Immature natural killer cell (primary cell): ENCODE measurements at regions not wholly inside any gene's neighbourhood (a gene's known extent, or its start where the extent isn't known, plus 50 kb on each side); places are given as distances from the start of the nearest gene placed in this dataset.

Experiments used
- DNase-seq, 3 donors: peaks; one replicate each; pipeline ENCODE4 v3.0.0; 2022; ENCODE audit warnings: mixed read lengths in 1 of 3
- H3K27ac Mint-ChIP-seq, 6 donors: one replicate each; pipeline ENCODE4 v1.8.0; 2020; ENCODE audit warnings: mixed read lengths in 6 of 6, mild to moderate bottlenecking in 5 of 6, inconsistent platforms in 4 of 6, moderate library complexity in 3 of 6
- H3K27me3 Mint-ChIP-seq, 3 donors: one replicate each; pipeline ENCODE4 v1.8.0; 2020 to 2021; ENCODE audit warnings: low read depth in 3 of 3, mild to moderate bottlenecking in 3 of 3, mixed read lengths in 3 of 3, moderate library complexity in 3 of 3, inconsistent platforms in 1 of 3
- H3K36me3 Mint-ChIP-seq, 3 donors: one replicate each; pipeline ENCODE4 v1.8.0; 2020; ENCODE audit warnings: mixed read lengths in 3 of 3, inconsistent platforms in 2 of 3, mild to moderate bottlenecking in 2 of 3
- H3K4me1 Mint-ChIP-seq, 2 donors: one replicate each; pipeline ENCODE4 v1.8.0; 2020; ENCODE audit warnings: inconsistent platforms in 2 of 2, mild to moderate bottlenecking in 2 of 2, mixed read lengths in 2 of 2, moderate library complexity in 1 of 2
- H3K4me3 Mint-ChIP-seq, 5 donors: one replicate each; pipeline ENCODE4 v1.8.0; 2020; ENCODE audit warnings: mild to moderate bottlenecking in 5 of 5, mixed read lengths in 5 of 5, inconsistent platforms in 3 of 5, moderate library complexity in 3 of 5
- H3K9me3 Mint-ChIP-seq, 6 donors: one replicate each; pipeline ENCODE4 v1.8.0; 2020; ENCODE audit warnings: mild to moderate bottlenecking in 6 of 6, mixed read lengths in 6 of 6, inconsistent platforms in 4 of 6, moderate library complexity in 3 of 6

- no peak overlapping the region for H3K4me3 Mint-ChIP-seq
- H3K4me1 Mint-ChIP-seq, result peaks cover 27 to 30% of the 10 kb centered on the region in 2 donors
- no peaks in the 10 kb centered on the region for H3K9me3 Mint-ChIP-seq
- peaks cover 11 to 21% (median 13%) of the 10 kb centered on the region in 3 donors for H3K36me3 Mint-ChIP-seq
- H3K27me3 Mint-ChIP-seq, result peaks cover 7 to 16% (median 8%) of the 10 kb centered on the region in 3 donors
- DNase-seq, result peak in 2 of 3 donors; percentile 9 to 34
- peak overlapping the region in 4 of 6 donors; percentile 23 to 64 (median 58) for H3K27ac Mint-ChIP-seq
Measured at GRCh38 chr14:50007123-50007903, 109.1 kb downstream of the VCPKMT start.

- peaks cover 0 to 8% (median 0%) of the 10 kb centered on the region in 3 donors for H3K27me3 Mint-ChIP-seq
- peak overlapping the region in 1 of 6 donors; percentile 49 for H3K27ac Mint-ChIP-seq
- peaks cover 16 to 17% of the 10 kb centered on the region in 2 donors for H3K4me1 Mint-ChIP-seq
- H3K36me3 Mint-ChIP-seq, result peaks cover 11 to 24% (median 13%) of the 10 kb centered on the region in 3 donors
- no peak for DNase-seq
- no peak overlapping the region for H3K4me3 Mint-ChIP-seq
- no peaks in the 10 kb centered on the region for H3K9me3 Mint-ChIP-seq
Measured at GRCh38 chr14:50008562-50008961, 107.8 kb downstream of the VCPKMT start.

- H3K4me3 Mint-ChIP-seq, result no peak overlapping the region
- H3K36me3 Mint-ChIP-seq, result peaks cover 11 to 24% (median 13%) of the 10 kb centered on the region in 3 donors
- peak overlapping the region in 2 of 6 donors; percentile 49 to 53 for H3K27ac Mint-ChIP-seq
- peaks cover 12 to 13% of the 10 kb centered on the region in 2 donors for H3K4me1 Mint-ChIP-seq
- H3K27me3 Mint-ChIP-seq, result peaks cover 0 to 4% (median 0%) of the 10 kb centered on the region in 3 donors
- no peak for DNase-seq
- no peaks in the 10 kb centered on the region for H3K9me3 Mint-ChIP-seq
Measured at GRCh38 chr14:50008974-50009373, 107.4 kb downstream of the VCPKMT start.

DNA sequence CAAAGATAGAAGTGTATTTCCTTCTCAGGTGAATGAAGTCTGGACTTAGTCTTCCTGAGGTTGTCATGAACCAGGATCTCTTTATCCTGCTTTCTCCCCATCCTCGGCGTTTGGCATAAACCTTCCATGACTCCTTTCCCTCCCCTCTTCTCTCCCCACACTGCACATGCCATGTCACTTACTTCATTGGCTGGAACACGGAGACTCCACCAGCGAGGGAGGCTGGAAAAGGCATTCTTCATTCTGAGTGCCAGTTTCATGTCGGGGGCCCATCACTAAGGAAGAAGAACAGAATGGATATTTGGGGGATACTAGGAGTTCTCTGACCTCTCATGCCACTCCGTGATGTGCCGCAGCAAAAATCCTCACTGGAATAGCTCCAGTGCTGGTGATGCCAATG lies 105.6 kb downstream of the VCPKMT start:
- Mint-ChIP-seq H3K9me3 (no peaks in the 10 kb centered on the region), H3K27ac (peak overlapping the region in 1 of 6 donors; percentile 36), H3K27me3 (peaks cover 0 to 2% (median 1%) of the 10 kb centered on the region in 3 donors), H3K4me1 (peaks cover 0 to 2% of the 10 kb centered on the region in 2 donors), H3K4me3 (no peak overlapping the region), H3K36me3 (peaks cover 11 to 21% (median 17%) of the 10 kb centered on the region in 3 donors)
- DNase-seq, result no peak

DNA sequence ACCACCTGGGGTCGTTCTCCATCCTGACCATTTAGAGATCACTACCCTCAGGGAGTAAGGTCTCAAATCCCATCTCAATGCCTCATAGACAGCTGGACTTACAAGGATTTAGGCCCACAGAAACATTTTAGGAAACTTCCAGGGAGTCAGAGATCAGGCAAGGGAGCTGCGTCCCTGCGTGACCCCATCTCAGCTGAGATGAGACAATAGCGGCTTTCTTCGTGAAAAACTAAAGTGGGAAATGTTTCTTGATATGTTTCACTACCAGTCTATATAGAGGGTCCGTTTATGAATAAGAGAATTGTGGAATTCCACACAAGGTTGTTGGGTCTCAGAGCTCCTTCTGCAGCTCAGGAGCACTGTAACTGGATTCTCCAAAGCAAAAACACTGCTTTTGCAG lies 105.1 kb downstream of the VCPKMT start:
- Mint-ChIP-seq H3K9me3 (no peaks in the 10 kb centered on the region), H3K27ac (peak overlapping the region in 1 of 6 donors; percentile 40), H3K4me3 (no peak overlapping the region), H3K4me1 (peaks cover 0 to 3% of the 10 kb centered on the region in 2 donors), H3K36me3 (peaks cover 11 to 21% (median 17%) of the 10 kb centered on the region in 3 donors), H3K27me3 (peaks cover 0 to 2% (median 1%) of the 10 kb centered on the region in 3 donors)
- DNase-seq, result no peak

GRCh38 chr14:50012644-50013043 lies 103.7 kb downstream of the VCPKMT start:
- peak overlapping the region in 3 of 6 donors; percentile 19 to 65 (median 49) for H3K27ac Mint-ChIP-seq

DNA sequence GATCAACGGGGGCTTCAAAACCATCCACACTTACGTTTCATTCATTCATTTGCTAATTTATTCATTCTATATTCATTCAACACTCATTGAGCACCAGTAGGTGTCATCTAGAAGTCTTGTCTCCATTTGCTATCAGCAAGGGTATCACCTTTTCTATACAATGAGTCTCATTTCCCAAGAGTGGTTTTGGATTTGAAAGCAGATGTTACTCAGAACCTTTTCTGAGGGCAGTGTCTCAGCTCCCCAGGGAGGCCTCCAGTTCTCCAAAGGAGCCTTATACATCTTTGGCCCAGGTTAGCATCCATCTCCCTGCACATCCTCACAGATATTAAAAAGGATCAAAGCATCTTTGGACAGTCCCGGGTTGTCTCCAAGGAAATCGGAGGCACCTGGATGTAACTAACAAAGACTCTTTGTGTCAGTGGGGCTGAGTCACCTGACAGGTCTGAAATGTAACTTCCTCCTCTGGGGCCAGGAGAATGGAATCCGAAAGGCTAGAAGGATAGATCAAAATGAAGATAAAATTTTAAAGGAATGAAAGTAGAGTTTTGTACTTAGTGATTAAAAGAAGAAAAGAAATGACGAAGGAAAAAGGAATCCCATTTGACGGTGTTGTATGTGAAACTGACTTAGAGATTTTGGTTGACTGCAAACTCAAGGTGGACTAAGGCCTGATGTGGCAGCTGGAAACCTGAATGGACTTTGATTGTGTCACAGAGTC lies 103.0 kb downstream of the VCPKMT start:
- no peaks in the 10 kb centered on the region for H3K9me3 Mint-ChIP-seq
- DNase-seq, result no peak
- peaks cover 11 to 22% (median 17%) of the 10 kb centered on the region in 3 donors for H3K36me3 Mint-ChIP-seq
- peak overlapping the region in 4 of 6 donors; percentile 8 to 71 (median 14) for H3K27ac Mint-ChIP-seq
- H3K4me3 Mint-ChIP-seq, result peak overlapping the region in 1 of 5 donors; percentile 14
- H3K4me1 Mint-ChIP-seq, result peaks cover 0 to 3% of the 10 kb centered on the region in 2 donors
- peaks cover 0 to 2% (median 1%) of the 10 kb centered on the region in 3 donors for H3K27me3 Mint-ChIP-seq

More at GRCh38 chr14:50012644-50013043, 103.7 kb downstream of the VCPKMT start:
- peaks cover 11 to 21% (median 17%) of the 10 kb centered on the region in 3 donors for H3K36me3 Mint-ChIP-seq
- no peak for DNase-seq
- no peaks in the 10 kb centered on the region for H3K9me3 Mint-ChIP-seq
- H3K4me1 Mint-ChIP-seq, result peaks cover 0 to 3% of the 10 kb centered on the region in 2 donors
- H3K27me3 Mint-ChIP-seq, result peaks cover 0 to 2% (median 1%) of the 10 kb centered on the region in 3 donors
- no peak overlapping the region for H3K4me3 Mint-ChIP-seq

GRCh38 chr14:50013934-50014333 lies 102.4 kb downstream of the VCPKMT start:
- Mint-ChIP-seq H3K27me3 (peaks cover 0 to 2% (median 1%) of the 10 kb centered on the region in 3 donors), H3K27ac (peak overlapping the region in 3 of 6 donors; percentile 13 to 71 (median 15)), H3K4me3 (no peak overlapping the region), H3K4me1 (peaks cover 0 to 3% of the 10 kb centered on the region in 2 donors), H3K36me3 (peaks cover 9 to 25% (median 15%) of the 10 kb centered on the region in 3 donors), H3K9me3 (no peaks in the 10 kb centered on the region)
- no peak for DNase-seq

DNA sequence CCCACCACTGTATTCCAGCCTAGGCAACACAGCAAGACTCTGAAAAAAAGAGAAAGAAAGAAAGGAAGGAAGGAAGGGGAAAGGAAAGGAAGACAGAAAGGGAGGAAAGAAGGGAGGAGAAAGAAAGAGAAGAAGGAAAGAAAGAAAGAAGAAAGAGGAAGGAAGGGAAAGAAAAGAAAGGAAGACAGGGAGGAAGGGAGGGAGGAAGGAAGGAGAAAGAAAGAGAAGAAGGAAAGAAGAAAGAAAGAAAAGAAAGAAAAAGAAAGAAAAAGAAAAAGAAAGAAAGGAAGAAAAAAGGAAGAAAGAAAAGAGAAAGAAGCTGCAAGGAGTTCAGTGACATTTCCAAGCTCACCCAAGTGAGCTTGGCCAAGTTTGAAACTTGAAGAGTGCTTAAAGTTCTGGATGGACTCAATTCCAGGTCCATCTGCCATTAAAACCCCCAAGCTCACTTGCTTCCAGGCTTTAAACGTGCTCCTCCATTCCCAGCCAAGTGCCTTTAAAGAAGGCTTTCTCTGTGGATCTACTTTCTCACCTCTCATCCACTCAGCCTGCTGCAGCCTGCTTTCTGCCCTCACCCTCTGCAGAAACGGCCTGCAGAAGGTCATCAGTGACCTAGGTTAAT lies 101.5 kb downstream of the VCPKMT start:
- peaks cover 0 to 2% of the 10 kb centered on the region in 2 donors for H3K4me1 Mint-ChIP-seq
- peaks cover 16 to 30% (median 17%) of the 10 kb centered on the region in 3 donors for H3K36me3 Mint-ChIP-seq

DNA sequence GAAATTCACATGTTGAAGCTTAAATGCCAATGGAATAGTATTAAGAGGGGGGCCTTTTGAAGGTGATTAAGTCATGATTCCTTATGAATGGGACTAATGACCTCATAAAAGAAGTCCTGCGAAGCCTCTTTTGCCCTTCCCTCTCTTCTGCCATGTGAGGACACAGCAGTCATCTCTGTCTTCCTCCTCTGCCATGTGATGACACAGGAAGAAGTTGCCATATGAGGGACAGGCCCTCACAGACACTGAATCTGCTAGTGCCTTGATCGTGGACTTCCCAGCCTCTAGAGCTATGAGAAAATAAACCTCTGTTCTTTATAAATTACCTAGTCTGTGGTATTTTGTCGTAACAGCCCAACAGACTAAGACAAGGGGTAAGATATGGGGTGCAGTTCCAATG lies 100.7 kb downstream of the VCPKMT start:
- Mint-ChIP-seq H3K27ac (peak overlapping the region in 4 of 6 donors; percentile 46 to 86 (median 62)), H3K27me3 (peaks cover 0 to 2% (median 1%) of the 10 kb centered on the region in 3 donors), H3K4me3 (no peak overlapping the region), H3K36me3 (peaks cover 13 to 30% (median 17%) of the 10 kb centered on the region in 3 donors), H3K4me1 (peaks cover 7% of the 10 kb centered on the region in 2 donors), H3K9me3 (peaks cover 0 to 6% (median 0%) of the 10 kb centered on the region in 6 donors)
- DNase-seq, result no peak

More for the DNA sequence above, 101.5 kb downstream of the VCPKMT start:
- H3K9me3 Mint-ChIP-seq, result peaks cover 0 to 2% (median 0%) of the 10 kb centered on the region in 6 donors
- no peak for DNase-seq
- H3K27me3 Mint-ChIP-seq, result peaks cover 0 to 2% (median 1%) of the 10 kb centered on the region in 3 donors
- peak overlapping the region in 1 of 5 donors; percentile 38 for H3K4me3 Mint-ChIP-seq
- H3K27ac Mint-ChIP-seq, result peak overlapping the region in 5 of 6 donors; percentile 46 to 89 (median 73)

- Mint-ChIP-seq H3K9me3 (peaks cover 0 to 6% (median 0%) of the 10 kb centered on the region in 6 donors), H3K36me3 (peaks cover 12 to 27% (median 24%) of the 10 kb centered on the region in 3 donors), H3K27ac (peak overlapping the region in 1 of 6 donors; percentile 21), H3K4me1 (peaks cover 23 to 28% of the 10 kb centered on the region in 2 donors), H3K4me3 (no peak overlapping the region), H3K27me3 (peaks cover 0 to 6% (median 0%) of the 10 kb centered on the region in 3 donors)
- DNase-seq, result no peak
Measured at GRCh38 chr14:50018201-50018932, 98.0 kb downstream of the VCPKMT start.

DNA sequence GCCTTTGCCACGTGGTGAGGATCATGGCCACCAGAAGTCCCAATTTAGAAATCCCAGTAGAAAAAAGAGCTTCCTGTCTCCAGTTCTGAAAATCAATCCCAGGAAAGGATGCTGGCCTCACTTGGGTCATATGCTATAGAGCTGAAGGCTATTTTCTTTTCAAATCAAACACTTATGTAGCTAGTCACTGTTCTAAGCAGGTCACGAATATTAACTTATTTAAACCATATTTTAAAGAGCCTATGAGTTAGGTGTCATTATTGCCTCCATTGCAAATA lies 97.5 kb downstream of the VCPKMT start:
- peaks cover 0 to 6% (median 0%) of the 10 kb centered on the region in 3 donors for H3K27me3 Mint-ChIP-seq
- H3K27ac Mint-ChIP-seq, result no peak overlapping the region
- peaks cover 0 to 6% (median 0%) of the 10 kb centered on the region in 6 donors for H3K9me3 Mint-ChIP-seq
- DNase-seq, result no peak
- peaks cover 25 to 28% of the 10 kb centered on the region in 2 donors for H3K4me1 Mint-ChIP-seq
- H3K4me3 Mint-ChIP-seq, result no peak overlapping the region
- peaks cover 12 to 29% (median 27%) of the 10 kb centered on the region in 3 donors for H3K36me3 Mint-ChIP-seq
